C4-2B (cell line): ENCODE measurements at regions not wholly inside any gene's neighbourhood (a gene's known extent, or its start where the extent isn't known, plus 50 kb on each side); places are given as distances from the start of the nearest gene placed in this dataset.
"Not testable (repeated sequence)": the region's sequence is repeated elsewhere in the genome, so short reads cannot be mapped to it uniquely, and the experiment has no call there.

Source experiments
- H3K27ac ChIP-seq: fragments of 450-650 bp; 2 replicates; pipeline ENCODE4 v1.5.1; 2017
- CTCF ChIP-seq: fragments of 450-650 bp; conservative IDR thresholded peaks from 2 replicates; pipeline ENCODE4 v1.5.1; 2017; ENCODE audit warnings: mild to moderate bottlenecking
- ZFX ChIP-seq: fragments of 450-650 bp; IDR thresholded peaks from 2 replicates; pipeline ENCODE4 v1.6.1; 2017

- no peak overlapping the region for H3K27ac ChIP-seq
- TF ChIP-seq CTCF, result no peak
Observed at GRCh38 chr13:37293295-37293694, 187.8 kb upstream of the CSNK1A1L start.

GRCh38 chr13:37290716-37291505 lies 185.4 kb upstream of the CSNK1A1L start:
- TF ChIP-seq ZFX (no peak), CTCF (no peak)
- no peak overlapping the region for H3K27ac ChIP-seq

GRCh38 chr13:37289212-37289935 lies 183.9 kb upstream of the CSNK1A1L start:
- TF ChIP-seq CTCF (no peak), ZFX (no peak)
- H3K27ac ChIP-seq, result no peak overlapping the region

GRCh38 chr13:37288057-37288720 lies 182.7 kb upstream of the CSNK1A1L start:
- no peak overlapping the region for H3K27ac ChIP-seq
- no peak for TF ChIP-seq ZFX
- TF ChIP-seq CTCF, result no peak

GRCh38 chr13:37280231-37280630 lies 174.8 kb upstream of the CSNK1A1L start:
- H3K27ac ChIP-seq, result not testable (repeated sequence)

- TF ChIP-seq ZFX, result no peak
- no peak for TF ChIP-seq CTCF
- H3K27ac ChIP-seq, result no peak overlapping the region
Observed at GRCh38 chr13:37277435-37278144, 172.1 kb upstream of the CSNK1A1L start.

GRCh38 chr13:37277007-37277406 lies 171.5 kb upstream of the CSNK1A1L start:
- TF ChIP-seq ZFX, result no peak
- no peak for TF ChIP-seq CTCF
- H3K27ac ChIP-seq, result no peak overlapping the region
